ENCODE measurements at regions not wholly inside any gene's neighbourhood (a gene's known extent, or its start where the extent isn't known, plus 50 kb on each side); places are given as distances from the start of the nearest gene placed in this dataset.

DNA sequence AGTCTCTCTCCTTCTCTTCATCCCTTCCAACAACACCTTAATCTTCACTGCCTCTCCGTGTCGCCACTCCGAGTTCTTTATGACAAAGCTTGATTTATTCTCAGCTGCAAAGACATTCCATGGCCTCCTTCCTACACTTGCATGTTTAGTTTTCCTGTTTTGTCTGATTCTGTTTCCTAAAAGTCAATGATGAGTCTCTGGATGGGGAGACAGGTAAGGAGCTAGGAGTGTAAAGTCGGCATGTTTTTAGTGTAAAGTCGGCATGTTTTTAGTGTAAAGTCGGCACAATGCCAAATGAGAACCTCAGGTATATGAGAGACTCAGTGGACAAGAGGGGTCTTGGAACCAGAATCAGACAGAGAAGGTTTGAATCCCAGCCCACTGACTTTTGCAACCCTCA lies 362.3 kb upstream of the EEF2KMT start:
- Histone ChIP-seq H3K27ac (no peak overlapping the region), H3K4me1 (no peaks in the 10 kb centered on the region), H3K27me3 (no peaks in the 10 kb centered on the region), H3K36me3 (no peaks in the 10 kb centered on the region), H3K4me3 (no peak overlapping the region), H3K9me3 (no peaks in the 10 kb centered on the region)
- intact Hi-C loops (cut with DNase I; ENCODE audit: low total_unique reads), result no loop called here
- TF ChIP-seq, protein P1, sequence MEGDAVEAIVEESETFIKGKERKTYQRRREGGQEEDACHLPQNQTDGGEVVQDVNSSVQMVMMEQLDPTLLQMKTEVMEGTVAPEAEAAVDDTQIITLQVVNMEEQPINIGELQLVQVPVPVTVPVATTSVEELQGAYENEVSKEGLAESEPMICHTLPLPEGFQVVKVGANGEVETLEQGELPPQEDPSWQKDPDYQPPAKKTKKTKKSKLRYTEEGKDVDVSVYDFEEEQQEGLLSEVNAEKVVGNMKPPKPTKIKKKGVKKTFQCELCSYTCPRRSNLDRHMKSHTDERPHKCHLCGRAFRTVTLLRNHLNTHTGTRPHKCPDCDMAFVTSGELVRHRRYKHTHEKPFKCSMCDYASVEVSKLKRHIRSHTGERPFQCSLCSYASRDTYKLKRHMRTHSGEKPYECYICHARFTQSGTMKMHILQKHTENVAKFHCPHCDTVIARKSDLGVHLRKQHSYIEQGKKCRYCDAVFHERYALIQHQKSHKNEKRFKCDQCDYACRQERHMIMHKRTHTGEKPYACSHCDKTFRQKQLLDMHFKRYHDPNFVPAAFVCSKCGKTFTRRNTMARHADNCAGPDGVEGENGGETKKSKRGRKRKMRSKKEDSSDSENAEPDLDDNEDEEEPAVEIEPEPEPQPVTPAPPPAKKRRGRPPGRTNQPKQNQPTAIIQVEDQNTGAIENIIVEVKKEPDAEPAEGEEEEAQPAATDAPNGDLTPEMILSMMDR (IDR thresholded peaks at IDR 0.05), result no peak
- no peak for TF ChIP-seq POLR2A (IDR thresholded peaks at IDR 0.05)
- no peak for DNase-seq

DNA sequence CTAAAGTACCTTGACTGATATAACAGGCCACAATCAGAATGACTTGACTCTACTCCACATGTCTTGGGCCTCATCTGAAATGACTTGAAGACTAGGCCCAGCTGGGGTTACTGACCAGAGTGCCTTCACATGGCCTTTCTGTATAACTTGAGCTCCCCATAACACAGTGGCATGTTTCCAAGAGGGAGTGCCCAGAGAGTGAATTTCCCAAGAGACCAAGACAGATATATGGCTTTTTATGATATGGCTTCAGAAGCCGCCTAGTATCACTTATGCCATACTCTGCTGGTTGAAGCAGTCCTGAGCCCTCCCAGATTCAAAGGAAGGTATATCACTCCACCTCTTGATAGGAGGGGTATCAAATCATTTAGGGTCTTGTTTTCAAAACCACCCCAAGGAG lies 357.5 kb upstream of the EEF2KMT start:
- Histone ChIP-seq H3K27me3 (no peaks in the 10 kb centered on the region), H3K4me3 (no peak overlapping the region), H3K9me3 (no peaks in the 10 kb centered on the region), H3K4me1 (no peaks in the 10 kb centered on the region), H3K27ac (no peak overlapping the region), H3K36me3 (no peaks in the 10 kb centered on the region)
- DNase-seq, result no peak
- intact Hi-C loops (cut with DNase I; ENCODE audit: low total_unique reads), result no loop called here
- no peak for TF ChIP-seq POLR2A (IDR thresholded peaks at IDR 0.05)
- TF ChIP-seq, protein P1 (IDR thresholded peaks at IDR 0.05), result no peak

DNA sequence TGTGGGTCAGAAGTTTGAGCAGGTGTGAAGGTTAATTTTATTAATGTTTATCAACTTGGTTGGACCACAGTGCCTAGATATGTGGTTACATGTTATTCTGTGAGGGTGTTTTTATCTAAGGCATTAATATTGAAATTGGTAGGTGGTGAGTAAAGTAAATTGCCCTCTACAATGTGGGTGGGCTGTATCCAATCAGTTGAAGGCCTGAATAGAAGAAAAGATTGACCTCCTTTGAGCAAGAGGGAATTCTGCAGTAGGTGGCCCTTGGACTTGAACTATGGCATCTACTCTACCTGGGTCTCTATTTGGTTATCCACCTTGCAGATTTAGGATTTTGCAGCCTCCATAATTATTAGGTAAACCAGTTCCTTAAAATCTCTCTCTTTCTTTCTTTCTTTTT lies 356.8 kb upstream of the EEF2KMT start:
- no peak for DNase-seq
- H3K9me3 ChIP-seq, result no peaks in the 10 kb centered on the region
- intact Hi-C loops (cut with DNase I; ENCODE audit: low total_unique reads), result no loop called here
- H3K36me3 ChIP-seq, result no peaks in the 10 kb centered on the region
- TF ChIP-seq POLR2A (IDR thresholded peaks at IDR 0.05), result no peak
- TF ChIP-seq, protein P1 (IDR thresholded peaks at IDR 0.05), result no peak
- no peak overlapping the region for H3K27ac ChIP-seq
- no peak overlapping the region for H3K4me3 ChIP-seq
- H3K4me1 ChIP-seq, result no peaks in the 10 kb centered on the region
- no peaks in the 10 kb centered on the region for H3K27me3 ChIP-seq

DNA sequence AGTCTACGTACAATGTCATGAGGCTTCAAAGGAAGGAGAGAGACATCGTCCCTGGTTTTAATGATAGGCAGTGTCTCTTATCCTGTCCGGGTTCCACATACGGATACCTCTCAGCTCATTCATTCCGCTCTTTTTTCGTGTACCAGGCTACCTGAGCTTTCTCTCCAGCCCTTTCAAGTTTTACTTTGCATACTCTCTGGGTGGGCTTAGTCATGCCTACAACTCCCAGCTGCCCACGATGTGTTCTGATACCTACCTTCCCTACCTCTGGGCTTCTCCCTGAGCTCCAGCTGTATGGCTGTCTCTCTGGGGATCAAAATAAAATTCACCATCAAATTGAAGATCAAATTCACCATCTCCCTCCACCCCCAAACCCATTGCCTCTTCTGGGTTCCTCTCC lies 354.0 kb upstream of the EEF2KMT start:
- TF ChIP-seq, protein P1 (IDR thresholded peaks at IDR 0.05), result no peak
- TF ChIP-seq POLR2A (IDR thresholded peaks at IDR 0.05), result no peak

DNA sequence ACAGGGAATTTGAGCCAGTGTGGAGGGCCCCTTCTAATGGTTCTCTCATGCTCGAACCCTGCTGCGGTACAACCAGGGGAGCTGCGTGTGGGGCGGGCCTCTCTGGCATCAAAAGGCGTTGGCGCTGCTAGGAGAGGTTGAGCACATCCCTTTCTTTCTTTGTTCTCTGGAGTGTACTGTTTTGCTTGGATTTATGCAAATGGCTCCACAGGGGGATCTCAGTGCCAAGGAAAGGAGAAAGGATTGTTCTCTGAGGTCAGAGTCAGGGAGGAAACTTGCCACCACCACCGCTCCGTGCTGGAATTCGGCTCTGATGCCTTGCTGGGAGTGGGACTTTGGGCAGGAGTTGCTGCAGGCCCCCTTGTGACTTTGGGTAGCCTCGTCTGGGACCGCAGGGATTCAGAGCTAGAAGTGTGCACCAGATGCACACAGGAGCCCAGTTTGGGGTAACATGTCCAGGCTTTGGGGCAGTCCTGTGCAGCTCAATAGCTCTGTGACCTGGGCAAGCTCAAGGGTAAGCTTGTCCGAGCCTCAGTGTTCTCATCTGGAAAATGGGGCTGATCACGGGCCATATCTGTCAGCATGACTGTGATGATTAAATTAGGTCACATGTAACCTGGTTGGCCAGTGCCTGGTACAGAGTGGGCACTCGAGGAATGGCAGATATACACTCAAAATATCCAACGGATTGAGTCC lies 353.0 kb upstream of the EEF2KMT start:
- Histone ChIP-seq H3K27me3 (no peaks in the 10 kb centered on the region), H3K9me3 (no peaks in the 10 kb centered on the region), H3K36me3 (no peaks in the 10 kb centered on the region), H3K4me1 (no peaks in the 10 kb centered on the region), H3K4me3 (no peak overlapping the region), H3K27ac (no peak overlapping the region)
- no peak for TF ChIP-seq POLR2A (IDR thresholded peaks at IDR 0.05)
- TF ChIP-seq, protein P1 (IDR thresholded peaks at IDR 0.05), result no peak
- no peak for DNase-seq
- intact Hi-C loops (cut with DNase I; ENCODE audit: low total_unique reads), result no loop called here

More for the DNA sequence above, 354.0 kb upstream of the EEF2KMT start:
- Histone ChIP-seq H3K27me3 (no peaks in the 10 kb centered on the region), H3K4me3 (no peak overlapping the region), H3K9me3 (no peaks in the 10 kb centered on the region), H3K4me1 (no peaks in the 10 kb centered on the region), H3K36me3 (no peaks in the 10 kb centered on the region), H3K27ac (no peak overlapping the region)
- DNase-seq, result no peak
- intact Hi-C loops (cut with DNase I; ENCODE audit: low total_unique reads), result no loop called here

Measured in uterus (tissue), 3 donors.